NCI-H2196 treated with DMSO at 0.1 percent for 48 hours (cell line): ENCODE measurements at regions not wholly inside any gene's neighbourhood (a gene's known extent, or its start where the extent isn't known, plus 50 kb on each side); places are given as distances from the start of the nearest gene placed in this dataset.
"Not testable (repeated sequence)": the region's sequence is repeated elsewhere in the genome, so short reads cannot be mapped to it uniquely, and the experiment has no call there.

Source experiments
- DNase-seq: peaks from one replicate; lab custom pipeline; 2025; ENCODE audit not compliant: unreplicated experiment; lab: John Stamatoyannopoulos, UW

GRCh38 chr13:99743094-99743493 is 228.5 kb downstream of the ZIC5 start:
- no peak for DNase-seq

DNA sequence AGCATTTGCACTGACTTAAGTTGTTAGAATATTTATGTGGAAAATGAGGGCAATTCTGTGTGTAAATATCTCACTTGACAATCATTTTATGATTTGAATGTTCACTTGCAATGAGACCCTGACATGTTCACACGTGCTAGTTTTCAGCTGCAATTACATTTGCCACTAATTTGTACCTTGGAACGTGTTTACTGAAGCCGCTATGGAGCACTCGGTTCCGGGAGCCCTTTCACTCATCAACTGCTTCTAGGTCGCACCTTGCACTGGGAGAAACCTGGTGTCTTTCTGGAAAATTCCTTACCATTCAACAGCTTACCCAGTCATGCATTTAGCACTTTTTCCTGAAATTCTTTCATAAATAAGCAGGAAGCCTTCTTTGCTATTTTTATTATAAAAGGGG is 229.6 kb downstream of the ZIC5 start:
- no peak for DNase-seq

DNA sequence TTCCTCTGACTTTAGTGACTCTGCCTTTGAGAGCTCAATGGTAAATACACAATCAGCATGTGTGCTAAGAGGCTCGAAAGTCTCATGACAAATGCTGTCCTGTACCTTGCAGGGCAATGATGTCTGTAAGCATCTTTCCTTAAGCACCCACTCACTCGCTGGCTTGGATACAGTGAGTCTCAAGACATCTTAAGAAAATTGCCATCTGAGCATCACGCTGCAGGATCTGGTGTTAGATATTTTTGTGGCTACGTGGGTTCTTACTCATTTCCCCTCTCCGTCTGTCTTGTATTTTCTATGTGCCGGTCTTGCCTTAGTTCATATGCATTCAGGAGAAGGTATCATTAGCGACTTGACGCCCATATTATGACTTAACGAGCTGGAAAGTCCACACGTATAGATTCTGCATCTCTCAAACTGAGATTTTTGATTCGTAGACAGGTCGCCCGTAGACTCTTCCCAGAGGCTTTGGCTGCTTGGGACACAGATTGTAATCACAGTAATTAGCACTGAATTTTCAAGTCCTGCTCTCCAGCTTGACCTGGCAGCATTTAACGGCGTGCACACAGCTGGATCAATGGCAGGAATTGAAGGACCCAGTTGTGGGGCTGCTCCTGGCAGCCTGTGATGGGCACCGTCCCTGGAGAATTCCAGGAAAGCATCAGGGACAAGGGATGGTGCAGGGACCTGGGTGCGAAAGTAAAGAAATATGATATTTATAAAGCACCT is 231.2 kb downstream of the ZIC5 start:
- no peak for DNase-seq

- DNase-seq = no peak
Measured at GRCh38 chr13:99738626-99739025, 232.9 kb downstream of the ZIC5 start.

GRCh38 chr13:99737481-99738245 is 233.9 kb downstream of the ZIC5 start:
- no peak for DNase-seq

GRCh38 chr13:99736541-99736940 is 235.0 kb downstream of the ZIC5 start:
- DNase-seq = no peak

- no peak for DNase-seq
Measured at GRCh38 chr13:99734013-99734693, 232.9 kb downstream of the TM9SF2 start.

DNA sequence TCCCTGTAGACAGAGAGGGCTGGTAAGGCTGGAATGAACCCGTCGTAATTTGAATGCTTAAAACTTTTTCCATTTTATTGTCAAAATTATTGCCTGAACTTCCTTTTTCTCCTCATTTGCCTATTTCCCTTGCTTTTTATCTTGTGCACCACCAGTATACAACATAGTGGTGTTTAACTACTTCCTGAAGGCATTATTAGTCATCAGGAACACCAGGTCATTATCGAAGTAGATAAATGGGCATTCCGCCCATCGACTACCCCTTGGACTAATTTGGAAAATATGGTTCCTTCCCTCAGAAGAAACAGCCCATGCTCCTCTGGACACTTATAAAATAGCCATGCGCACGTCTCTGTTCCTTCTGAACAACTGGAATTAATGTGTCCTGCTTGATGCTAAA is 232.1 kb downstream of the TM9SF2 start:
- DNase-seq = no peak

DNA sequence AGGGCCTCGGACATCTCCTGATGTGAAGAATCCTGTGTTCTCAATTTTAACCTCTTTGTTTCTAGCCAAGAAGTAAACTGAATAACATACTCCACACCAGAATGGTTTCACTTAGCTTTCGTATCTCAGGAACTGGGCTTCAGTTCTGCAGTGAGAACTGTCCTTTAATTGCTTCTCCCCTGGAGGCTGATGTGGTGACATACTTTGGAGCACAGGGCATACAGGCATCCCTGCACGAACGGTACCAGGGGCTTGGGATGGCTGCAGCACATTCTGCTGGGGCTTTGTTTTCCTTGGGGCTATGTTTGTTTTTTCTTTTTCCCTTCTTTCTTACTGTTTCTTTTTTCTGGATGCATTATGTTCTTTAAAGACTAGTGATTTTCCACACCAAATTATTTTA is 230.5 kb downstream of the TM9SF2 start:
- no peak for DNase-seq

DNA sequence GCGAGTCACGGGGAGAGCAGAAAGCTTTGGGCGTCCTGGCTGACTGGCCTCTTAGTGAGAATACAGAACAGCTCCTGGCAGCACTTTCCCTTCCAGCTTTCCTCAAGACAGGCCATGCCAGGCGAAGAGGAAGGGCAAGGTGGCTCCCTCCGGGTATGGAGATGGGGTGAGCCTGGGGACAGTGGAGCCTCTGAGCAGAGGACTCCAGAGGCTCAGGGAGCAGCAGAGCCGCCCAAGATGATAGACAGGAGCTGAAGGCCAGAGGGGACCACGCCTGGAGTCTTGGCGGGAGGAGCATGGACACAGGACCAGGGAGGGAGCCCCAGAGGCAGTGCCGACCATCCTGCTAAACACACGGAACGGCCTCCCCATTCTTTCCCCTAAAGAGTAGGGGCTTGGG is 229.1 kb downstream of the TM9SF2 start:
- DNase-seq = no peak

DNA sequence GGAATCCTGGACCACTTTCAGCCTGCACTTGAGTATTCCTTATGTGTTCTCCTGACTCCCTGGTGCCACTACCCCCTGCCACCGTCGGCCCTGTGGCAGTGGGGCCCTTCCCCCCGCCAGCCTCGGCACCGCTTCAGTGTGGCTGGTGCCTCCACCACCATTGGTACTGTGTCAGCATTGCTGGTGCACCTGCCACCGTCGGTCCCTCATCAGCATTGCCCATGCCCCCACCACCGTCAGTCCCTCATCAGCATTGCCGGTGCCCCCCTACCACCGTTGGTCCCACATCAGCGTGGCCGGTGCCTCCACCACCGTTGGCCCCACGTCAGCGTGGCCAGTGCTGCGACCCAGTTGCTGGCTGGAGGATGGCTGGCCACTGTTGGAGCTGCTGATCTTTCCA is 228.5 kb downstream of the TM9SF2 start:
- no peak for DNase-seq

GRCh38 chr13:99727651-99728050 is 226.4 kb downstream of the TM9SF2 start:
- DNase-seq = not testable (repeated sequence)

DNA sequence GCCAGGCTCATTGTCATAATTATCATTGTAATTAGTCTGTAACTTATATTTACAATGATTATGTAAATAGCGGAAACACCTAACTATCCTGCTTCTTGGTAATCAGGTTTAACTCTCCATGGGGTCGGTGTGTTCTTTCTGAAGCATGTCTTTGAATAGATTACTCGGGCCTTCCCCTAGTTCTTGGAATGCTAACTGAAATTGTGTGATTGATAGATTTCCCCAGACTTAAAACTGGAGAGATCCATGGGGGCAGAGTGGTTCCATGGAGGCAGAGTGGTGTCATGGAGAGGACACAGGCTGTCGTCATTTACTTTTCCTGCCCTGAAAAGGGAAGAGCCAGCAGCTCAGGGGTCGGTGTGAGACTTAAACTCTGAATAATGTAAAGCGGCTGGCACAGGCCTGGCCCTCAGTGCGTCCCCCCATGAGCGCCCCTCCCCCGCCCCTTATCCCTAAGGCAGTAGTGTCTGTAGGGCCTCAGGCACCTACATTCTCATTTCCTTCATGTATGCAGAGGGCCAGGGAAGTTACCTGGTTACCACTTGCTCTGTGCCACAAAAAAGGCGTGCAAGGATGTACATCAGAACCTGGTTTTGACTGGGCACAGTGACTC is 225.1 kb downstream of the TM9SF2 start:
- DNase-seq = no peak

DNA sequence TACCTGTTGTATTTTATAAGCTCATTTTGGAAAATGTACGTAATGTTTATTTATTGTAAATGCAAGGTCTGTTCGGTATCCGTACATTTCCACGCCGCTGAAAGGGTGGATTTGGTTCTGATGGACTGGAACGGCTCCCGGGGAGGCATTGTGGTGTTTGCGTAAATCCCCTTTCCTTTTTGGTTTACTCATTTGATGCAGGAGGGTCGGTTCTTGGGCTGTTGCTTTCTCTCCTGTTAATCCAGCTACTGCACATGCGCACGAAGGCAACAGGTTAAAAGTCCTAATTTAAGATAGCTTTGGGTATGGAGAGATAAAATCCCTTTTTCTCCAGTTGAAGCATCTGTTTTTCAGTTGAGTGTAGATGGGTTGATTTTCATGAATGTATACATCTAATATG is 224.4 kb downstream of the TM9SF2 start:
- DNase-seq = no peak

GRCh38 chr13:99724633-99725517 is 223.6 kb downstream of the TM9SF2 start:
- DNase-seq = no peak

- DNase-seq = no peak
Measured at GRCh38 chr13:99723878-99724277, 222.6 kb downstream of the TM9SF2 start.

- DNase-seq = no peak
Measured at GRCh38 chr13:99722931-99723330, 221.7 kb downstream of the TM9SF2 start.

GRCh38 chr13:99722338-99722818 is 221.1 kb downstream of the TM9SF2 start:
- no peak for DNase-seq

GRCh38 chr13:99721606-99722337 is 220.5 kb downstream of the TM9SF2 start:
- DNase-seq = no peak
